Stimulated activated CD8-positive, alpha-beta memory T cell treated with anti-CD3 and anti-CD28 coated beads, Interleukin-15, amount 100 ng/mL, for 48 hours (primary cell): ENCODE measurements at regions not wholly inside any gene's neighbourhood (a gene's known extent, or its start where the extent isn't known, plus 50 kb on each side); places are given as distances from the start of the nearest gene placed in this dataset.
"Not testable (repeated sequence)": the region's sequence is repeated elsewhere in the genome, so short reads cannot be mapped to it uniquely, and the experiment has no call there.

Source experiments
- DNase-seq, 2 donors: peaks; one replicate each; pipeline ENCODE4 v3.0.0-alpha.2; 2020; ENCODE audit warnings: low read depth in 2 of 2

DNA sequence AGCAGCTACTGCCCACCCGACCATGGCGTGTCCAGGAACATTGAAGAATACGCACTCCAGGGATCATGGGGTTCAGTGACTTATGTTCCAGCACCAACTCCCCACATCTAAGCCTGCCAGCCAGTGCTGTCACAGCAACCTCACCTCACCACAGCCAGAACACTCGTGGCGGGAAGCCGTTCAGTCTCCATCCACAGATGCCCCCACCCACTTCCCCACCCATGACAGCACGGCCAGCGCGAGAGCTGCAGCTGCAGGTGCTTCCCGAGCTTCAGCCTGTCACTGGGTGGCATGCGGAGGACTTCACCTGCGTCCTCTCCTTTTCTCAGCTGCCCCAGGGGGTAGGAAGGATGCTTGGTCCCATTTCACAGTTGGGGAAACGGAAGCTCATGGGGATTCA, 50.3 kb downstream of the RBFOX3 start:
- DNase-seq: no peak

GRCh38 chr17:79559111-79559887, 51.6 kb downstream of the RBFOX3 start:
- DNase-seq: no peak

DNA sequence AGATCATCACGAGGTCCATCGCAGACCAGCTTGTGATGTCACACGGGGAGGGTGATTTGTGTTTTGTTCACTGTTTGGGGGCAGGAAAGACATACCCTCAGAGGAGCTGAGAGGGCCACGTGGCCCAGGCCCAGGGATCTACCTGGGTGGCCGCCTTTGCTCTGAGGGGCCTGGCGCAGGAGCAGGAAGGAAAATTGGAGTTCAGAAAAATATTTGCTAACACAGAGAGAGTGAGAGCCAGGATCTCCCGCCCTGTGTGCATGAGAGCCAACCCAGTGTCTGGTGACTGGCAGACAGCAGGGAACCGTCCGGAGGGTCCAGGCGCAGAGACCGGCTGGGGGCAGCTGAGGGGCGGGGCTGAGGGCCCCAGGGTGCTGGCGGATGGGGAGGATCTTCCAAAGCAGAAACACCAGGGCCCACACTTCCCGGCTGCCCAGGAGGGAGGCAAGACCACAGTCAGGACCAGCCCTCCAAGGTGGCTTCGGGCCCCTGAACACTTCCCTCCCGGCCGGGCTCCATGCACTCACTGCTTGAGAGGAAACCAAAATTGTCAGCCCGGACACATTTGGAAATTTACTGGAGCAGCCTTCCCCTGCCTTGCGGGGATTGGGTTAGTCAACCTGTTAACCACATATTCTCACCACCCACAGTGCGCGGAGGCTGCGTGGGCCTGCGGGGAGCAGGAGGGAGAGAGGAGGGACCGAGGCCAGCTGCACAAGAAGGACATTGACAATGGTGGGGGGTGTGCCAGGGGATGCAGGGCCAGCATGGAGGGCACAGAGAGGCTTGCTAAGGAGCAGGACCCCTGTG, 52.6 kb downstream of the RBFOX3 start:
- no peak for DNase-seq

GRCh38 chr17:79557276-79558090, 53.4 kb downstream of the RBFOX3 start:
- no peak for DNase-seq

DNA sequence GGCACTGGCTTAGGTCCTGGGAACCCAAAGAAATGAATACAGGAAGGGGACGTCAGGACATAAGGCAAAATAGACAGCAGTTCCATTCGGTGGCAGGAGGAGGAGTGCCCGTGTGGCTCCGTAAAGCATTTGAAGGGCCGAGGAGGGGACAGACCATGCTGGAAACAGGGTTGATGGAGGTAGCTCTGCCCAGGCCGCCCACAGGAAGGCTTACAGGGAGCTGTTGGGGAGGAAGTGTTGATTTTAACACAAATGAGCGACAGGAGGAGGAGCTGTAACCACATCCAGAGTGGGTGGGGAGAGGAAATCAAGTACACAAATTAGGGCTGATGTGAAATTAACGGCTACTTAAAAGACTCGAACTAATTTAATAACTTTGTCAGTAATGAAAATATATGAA, 54.6 kb downstream of the RBFOX3 start:
- DNase-seq: no peak

DNA sequence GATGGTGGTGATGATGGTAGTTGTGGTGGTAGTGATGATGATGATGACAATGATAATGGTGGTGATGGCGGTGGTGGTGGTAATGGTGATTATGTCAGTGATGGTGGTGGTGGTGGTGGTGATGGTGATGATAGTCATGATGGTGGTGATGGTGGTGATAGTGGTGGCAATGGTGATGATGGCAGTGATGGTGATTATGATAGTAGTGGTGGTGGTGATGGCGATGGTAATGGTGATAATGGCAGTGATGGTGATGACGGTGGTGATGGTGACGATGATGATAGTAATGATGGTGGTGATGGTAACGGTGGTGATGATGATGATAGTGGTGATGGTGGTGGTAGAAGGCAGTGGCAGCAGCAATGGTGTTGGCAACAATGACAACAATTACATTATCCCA, 55.3 kb downstream of the RBFOX3 start:
- DNase-seq: no peak

DNA sequence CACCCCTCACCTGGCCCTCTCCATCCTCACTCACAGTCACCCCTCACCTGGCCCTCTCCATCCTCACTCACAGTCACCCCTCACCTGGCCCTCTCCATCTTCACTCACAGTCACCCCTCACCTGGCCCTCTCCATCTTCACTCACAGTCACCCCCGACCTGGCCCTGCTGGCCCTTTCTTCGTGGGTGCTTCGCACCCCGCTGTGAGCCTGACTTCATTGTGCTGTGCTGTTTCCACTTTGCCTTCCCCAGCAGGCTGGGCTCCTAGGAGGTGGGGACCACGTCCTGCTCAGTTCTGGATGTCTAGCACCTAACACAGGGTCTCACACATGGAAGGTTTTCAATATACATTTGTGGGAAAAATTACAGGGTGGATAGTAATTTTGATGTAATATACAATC, 56.5 kb downstream of the RBFOX3 start:
- not testable (repeated sequence) for DNase-seq

DNA sequence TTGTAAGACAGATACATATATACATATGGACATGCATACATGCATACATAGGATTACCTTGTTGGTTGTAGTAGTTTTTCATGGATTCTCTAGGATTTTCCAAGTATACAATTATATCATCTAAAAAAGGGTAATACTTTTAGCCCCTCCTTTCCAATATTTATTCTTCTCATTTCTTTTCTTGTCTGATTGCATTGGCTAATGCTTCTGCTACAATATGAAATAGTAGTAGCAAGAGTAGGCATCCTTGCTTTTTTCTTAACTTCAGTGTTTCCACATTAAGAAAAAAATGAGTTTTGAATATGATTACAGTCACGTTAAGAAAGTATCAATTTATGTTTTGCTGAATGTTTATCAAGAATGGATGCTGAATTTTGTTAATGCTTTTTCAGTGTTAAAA, 58.0 kb downstream of the RBFOX3 start:
- no peak for DNase-seq

GRCh38 chr17:79552405-79552804, 58.4 kb downstream of the RBFOX3 start:
- DNase-seq: no peak

DNA sequence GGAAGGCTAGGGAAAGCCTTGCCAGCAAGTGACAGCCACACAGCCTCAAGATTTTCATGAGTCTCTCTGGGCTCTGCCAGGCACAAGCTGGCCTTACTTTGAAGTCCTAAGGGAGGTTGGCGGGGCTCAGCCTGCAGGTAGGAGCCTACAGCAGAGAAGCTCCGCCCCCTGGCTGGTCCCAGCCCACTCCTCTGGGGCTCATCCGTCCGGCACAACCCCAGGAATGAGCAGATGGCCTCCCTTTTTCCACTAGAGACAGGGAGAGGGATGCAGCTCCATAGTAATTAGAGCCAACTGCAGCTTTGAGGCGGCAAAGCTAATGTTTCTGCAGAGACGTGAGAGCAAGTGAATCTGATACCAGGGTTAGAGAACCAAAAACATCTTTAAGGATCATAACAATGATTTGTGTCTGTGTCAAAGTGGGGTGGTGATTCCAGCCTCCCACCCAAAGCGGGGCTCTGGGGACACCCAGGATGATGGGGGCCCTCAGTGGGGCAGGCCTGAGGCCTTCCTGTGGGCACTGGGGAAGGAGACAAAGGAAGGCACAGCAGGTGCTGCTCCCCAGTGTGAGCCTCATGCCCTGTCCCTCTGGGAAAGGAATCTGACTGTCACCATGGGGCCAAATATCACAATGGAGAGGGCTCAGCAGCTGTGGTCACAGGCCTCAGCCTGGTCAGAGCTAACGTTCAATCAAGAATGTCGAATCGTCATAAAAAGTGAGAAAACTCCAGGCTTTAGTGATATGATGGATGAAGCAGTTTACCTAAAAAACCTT, 61.5 kb downstream of the RBFOX3 start:
- no peak for DNase-seq

- DNase-seq: no peak
Measured at GRCh38 chr17:79548116-79548515, 62.7 kb downstream of the RBFOX3 start.

DNA sequence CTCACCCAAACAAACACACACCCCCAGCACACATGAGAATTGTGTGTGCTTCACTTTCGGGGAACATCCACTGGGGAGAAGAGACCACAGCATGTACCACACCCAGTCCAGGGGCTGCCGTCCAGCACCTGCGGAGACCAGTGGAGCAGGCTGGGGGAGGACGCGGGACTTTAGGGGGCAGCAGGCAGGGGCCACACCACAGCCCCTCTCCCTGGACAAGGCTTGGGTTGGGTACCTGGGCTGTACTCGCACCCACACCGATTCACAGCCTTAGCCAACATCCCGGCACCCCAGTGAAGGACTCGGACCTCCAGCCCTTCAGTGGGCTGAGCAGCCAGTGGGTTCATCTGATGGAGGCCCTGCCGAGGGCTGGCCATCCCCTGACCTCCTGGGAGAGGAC, 63.3 kb downstream of the RBFOX3 start:
- DNase-seq: no peak

GRCh38 chr17:79547171-79547570, 63.7 kb downstream of the RBFOX3 start:
- DNase-seq: not testable (repeated sequence)

DNA sequence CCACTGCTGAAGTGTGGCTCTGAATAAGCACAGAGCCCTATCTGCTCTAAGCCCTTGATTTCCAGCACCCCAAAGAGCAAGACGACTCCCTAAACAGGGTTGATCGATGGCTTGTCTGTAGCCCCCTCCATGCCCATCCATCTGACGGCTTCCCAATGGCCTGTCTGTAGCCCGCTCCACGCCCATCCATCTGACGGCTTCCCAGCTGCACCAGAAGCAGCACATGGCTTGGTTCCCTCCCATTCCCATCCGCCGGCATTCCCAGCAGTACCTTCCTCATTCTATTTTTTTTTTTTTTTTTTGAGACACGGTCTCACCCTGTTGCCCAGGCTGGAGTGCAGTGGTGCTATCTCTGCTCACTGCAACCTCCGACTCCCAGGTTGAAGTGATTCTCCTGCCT, 64.5 kb downstream of the RBFOX3 start:
- DNase-seq: no peak

- DNase-seq: no peak
Measured at GRCh38 chr17:79545251-79546005, 65.4 kb downstream of the RBFOX3 start.

GRCh38 chr17:79544142-79544914, 66.5 kb downstream of the RBFOX3 start:
- DNase-seq: no peak

- DNase-seq: no peak
Measured at GRCh38 chr17:79543531-79543930, 67.3 kb downstream of the RBFOX3 start.

GRCh38 chr17:79542718-79543117, 68.1 kb downstream of the RBFOX3 start:
- DNase-seq: no peak

DNA sequence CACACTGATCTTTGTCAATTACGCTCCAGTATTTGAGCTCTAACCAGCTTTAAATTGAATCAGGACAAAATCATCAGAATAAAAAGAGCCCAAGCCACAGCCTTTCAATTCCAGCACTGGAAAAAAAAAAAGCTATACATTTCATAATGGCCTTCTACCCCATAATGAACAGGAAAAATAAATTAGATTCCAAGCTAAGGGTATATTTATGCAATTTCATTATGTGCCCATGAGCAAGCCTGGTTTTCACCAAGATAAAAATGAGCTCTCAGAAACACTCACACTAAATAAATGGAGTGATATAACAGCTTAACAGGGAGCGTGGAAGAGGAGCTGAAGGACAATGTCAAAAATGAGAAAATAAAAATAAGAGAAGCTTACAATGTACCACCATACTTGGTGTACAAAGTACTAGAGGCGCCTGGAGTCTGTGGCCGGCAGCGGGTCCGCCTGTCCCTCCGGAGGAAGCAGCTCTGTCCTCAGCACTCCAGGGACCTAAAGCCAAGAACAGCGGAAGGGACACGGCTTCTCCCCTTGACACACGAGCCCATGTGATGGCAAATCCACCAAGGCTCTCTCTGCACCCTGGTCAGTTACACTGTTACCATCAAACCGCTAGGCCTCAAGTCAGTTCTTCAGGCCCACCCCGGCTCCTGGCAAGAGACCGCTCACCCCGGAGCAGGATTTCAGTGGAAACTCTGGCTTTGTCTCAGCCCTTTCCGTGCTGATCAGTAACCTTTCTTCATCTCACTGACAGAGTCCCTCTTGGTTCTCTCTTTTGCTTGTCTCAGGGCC, 69.6 kb downstream of the RBFOX3 start:
- DNase-seq: no peak
